GM23338 (cell line): ENCODE measurements at regions not wholly inside any gene's neighbourhood (a gene's known extent, or its start where the extent isn't known, plus 50 kb on each side); places are given as distances from the start of the nearest gene placed in this dataset.

Source experiments
- CREB1 ChIP-seq: fragments of 250-450 bp; sonication (Bioruptor Pico); IDR thresholded peaks from 2 replicates; pipeline ENCODE4 v1.5.0; 2020; ENCODE audit warnings: low read depth, mild to moderate bottlenecking, moderate library complexity
- CTCF ChIP-seq, 2 experiments: fragments of 200-600 bp in 1 of 2; sonication (generic) in 1 of 2; conservative IDR thresholded peaks; 2 replicates each; pipeline versions ENCODE4 v1.5.1 to v1.6.1; 2016 to 2017; ENCODE audit warnings: antibody characterized with exemption in 2 of 2, low read depth in 2 of 2, mild to moderate bottlenecking in 2 of 2, moderate library complexity in 1 of 2
- EZH2 ChIP-seq: fragments of 200-600 bp; sonication (generic); IDR thresholded peaks from one replicate; pipeline ENCODE4 v1.8.0; 2017; ENCODE audit warnings: antibody characterized with exemption, mild to moderate bottlenecking, low read depth; ENCODE audit not compliant: unreplicated experiment
- EZH2phosphoT487 ChIP-seq: fragments of 200-600 bp; sonication (generic); IDR thresholded peaks from one replicate; pipeline ENCODE4 v1.8.1; 2018; ENCODE audit warnings: antibody characterized with exemption; ENCODE audit not compliant: unreplicated experiment
- JUNB ChIP-seq: IDR thresholded peaks from one replicate; pipeline ENCODE4 v1.6.1; 2016; ENCODE audit warnings: antibody characterized with exemption; ENCODE audit not compliant: unreplicated experiment
- NANOG ChIP-seq: IDR thresholded peaks from 2 replicates; pipeline ENCODE4 v1.6.1; 2016; ENCODE audit warnings: antibody characterized with exemption, borderline replicate concordance
- POLR2AphosphoS5 ChIP-seq: IDR thresholded peaks from 2 replicates; pipeline ENCODE4 v1.6.1; 2016; ENCODE audit warnings: antibody characterized with exemption, low read depth
- REST ChIP-seq: IDR thresholded peaks from one replicate; pipeline ENCODE4 v1.6.1; 2018; ENCODE audit warnings: antibody characterized with exemption; ENCODE audit not compliant: unreplicated experiment
- STAT1 ChIP-seq: IDR thresholded peaks from one replicate; pipeline ENCODE4 v1.6.1; 2016; ENCODE audit warnings: antibody characterized with exemption; ENCODE audit not compliant: unreplicated experiment
- ZNF114 ChIP-seq: fragments of 250-450 bp; sonication (Bioruptor Pico); IDR thresholded peaks from 2 replicates; pipeline ENCODE4 v1.5.0; 2020; ENCODE audit warnings: mild to moderate bottlenecking, moderate library complexity
- ZNF462 ChIP-seq: fragments of 250-450 bp; sonication (Bioruptor Pico); IDR thresholded peaks from 2 replicates; pipeline ENCODE4 v1.5.0; 2020; ENCODE audit warnings: mild to moderate bottlenecking, moderate library complexity

GRCh38 chr4:160202802-160203201 is 1099.9 kb downstream of the RAPGEF2 start:
- TF ChIP-seq ZNF114 (CRISPR knock-in tag), result no peak
- TF ChIP-seq CTCF (conservative IDR thresholded peaks at IDR 0.05; ENCODE audit: low read depth in 2 of 2), result no peak
- TF ChIP-seq CREB1 (CRISPR knock-in tag), result no peak
- TF ChIP-seq EZH2phosphoT487, result no peak
- no peak for TF ChIP-seq EZH2
- no peak for TF ChIP-seq JUNB
- TF ChIP-seq POLR2AphosphoS5, result no peak
- TF ChIP-seq STAT1, result no peak
- TF ChIP-seq REST, result no peak
- TF ChIP-seq ZNF462 (CRISPR knock-in tag), result no peak
- TF ChIP-seq NANOG, result no peak
